H1 (cell line): ENCODE measurements at regions not wholly inside any gene's neighbourhood (a gene's known extent, or its start where the extent isn't known, plus 50 kb on each side); places are given as distances from the start of the nearest gene placed in this dataset.

Experiments used
- BCL11A ChIP-seq, 2 experiments: IDR thresholded peaks; one replicate each; pipeline ENCODE4 v1.6.1; 2011; ENCODE audit warnings: low read depth in 2 of 2, low read length in 2 of 2, mild to moderate bottlenecking in 2 of 2
- CBX8 ChIP-seq: fragments of 300-800, 300-1000 bp; sonication (generic); IDR thresholded peaks from 2 replicates; pipeline ENCODE4 v1.7.1; 2016; ENCODE audit warnings: low read depth, low read length, borderline replicate concordance
- GTF2F1 ChIP-seq: IDR thresholded peaks from 2 replicates; pipeline ENCODE4 v1.6.1; 2012; ENCODE audit warnings: low read depth, low read length, improper control_type of control experiment, borderline replicate concordance
- POLR2A ChIP-seq, 2 experiments: IDR thresholded peaks; 1 replicate in 1 of 2; 2 replicates in 1 of 2; pipeline ENCODE4 v1.6.1; 2011; ENCODE audit warnings: low read depth in 2 of 2, low read length in 2 of 2, mild to moderate bottlenecking in 2 of 2; ENCODE audit errors: control extremely low read depth in 1 of 2
- POLR2AphosphoS5 ChIP-seq: IDR thresholded peaks from 2 replicates; pipeline ENCODE4 v1.6.1; 2011; ENCODE audit warnings: low read depth, low read length
- SIX5 ChIP-seq: IDR thresholded peaks from 2 replicates; pipeline ENCODE4 v1.6.1; 2011; ENCODE audit warnings: mild to moderate bottlenecking, low read depth, low read length
- TAF1 ChIP-seq: IDR thresholded peaks from 2 replicates; pipeline ENCODE4 v1.6.1; 2011; ENCODE audit warnings: mild to moderate bottlenecking, low read depth, low read length
- ZNF274 ChIP-seq: IDR thresholded peaks from 2 replicates; pipeline ENCODE4 v1.7.0; 2012; ENCODE audit warnings: low read length, borderline replicate concordance; ENCODE audit errors: extremely low read depth
- TF ChIP-seq, protein P1 (sequence below), 3 experiments: IDR thresholded peaks; 1 replicate in 2 of 3; 2 replicates in 1 of 3; pipeline versions ENCODE4 v1.5.1 to v1.6.1; 2011; ENCODE audit warnings: low read length in 3 of 3, mild to moderate bottlenecking in 3 of 3, inconsistent platforms in 2 of 3, low read depth in 1 of 3, moderate library complexity in 1 of 3; ENCODE audit not compliant: insufficient read depth in 1 of 3; ENCODE audit errors: control extremely low read depth in 1 of 3

DNA sequence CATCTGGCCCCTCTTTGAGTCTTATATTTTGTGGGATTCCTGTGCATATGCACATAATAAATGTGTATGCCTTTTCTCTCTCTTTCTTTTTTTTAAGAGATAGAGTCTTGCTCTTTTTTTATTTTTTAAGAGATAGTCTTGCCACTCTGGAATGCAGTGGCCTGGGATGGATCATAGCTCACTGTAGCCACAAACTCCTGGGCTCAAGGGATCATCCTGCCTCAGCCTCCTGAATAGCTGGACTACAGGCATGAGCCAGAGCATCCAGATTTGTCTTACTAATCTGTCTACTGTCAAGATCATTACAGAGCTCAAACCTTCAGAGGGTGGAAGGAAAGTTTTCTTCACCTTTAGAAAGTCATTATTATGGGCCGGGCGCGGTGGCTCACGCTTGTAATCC, 342.2 kb upstream of the LRRTM4 start:
- TF ChIP-seq POLR2A (IDR thresholded peaks at IDR 0.05; ENCODE audit: control extremely low read depth in 1 of 2, low read depth in 2 of 2, low read length in 2 of 2) = no peak
- no peak for TF ChIP-seq BCL11A (IDR thresholded peaks at IDR 0.05; ENCODE audit: low read depth in 2 of 2, low read length in 2 of 2)
- TF ChIP-seq, protein P1, sequence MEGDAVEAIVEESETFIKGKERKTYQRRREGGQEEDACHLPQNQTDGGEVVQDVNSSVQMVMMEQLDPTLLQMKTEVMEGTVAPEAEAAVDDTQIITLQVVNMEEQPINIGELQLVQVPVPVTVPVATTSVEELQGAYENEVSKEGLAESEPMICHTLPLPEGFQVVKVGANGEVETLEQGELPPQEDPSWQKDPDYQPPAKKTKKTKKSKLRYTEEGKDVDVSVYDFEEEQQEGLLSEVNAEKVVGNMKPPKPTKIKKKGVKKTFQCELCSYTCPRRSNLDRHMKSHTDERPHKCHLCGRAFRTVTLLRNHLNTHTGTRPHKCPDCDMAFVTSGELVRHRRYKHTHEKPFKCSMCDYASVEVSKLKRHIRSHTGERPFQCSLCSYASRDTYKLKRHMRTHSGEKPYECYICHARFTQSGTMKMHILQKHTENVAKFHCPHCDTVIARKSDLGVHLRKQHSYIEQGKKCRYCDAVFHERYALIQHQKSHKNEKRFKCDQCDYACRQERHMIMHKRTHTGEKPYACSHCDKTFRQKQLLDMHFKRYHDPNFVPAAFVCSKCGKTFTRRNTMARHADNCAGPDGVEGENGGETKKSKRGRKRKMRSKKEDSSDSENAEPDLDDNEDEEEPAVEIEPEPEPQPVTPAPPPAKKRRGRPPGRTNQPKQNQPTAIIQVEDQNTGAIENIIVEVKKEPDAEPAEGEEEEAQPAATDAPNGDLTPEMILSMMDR (IDR thresholded peaks at IDR 0.05; ENCODE audit: control extremely low read depth in 1 of 3, insufficient read depth in 1 of 3, low read depth in 1 of 3, low read length in 3 of 3) = no peak
- TF ChIP-seq SIX5 = no peak
- no peak for TF ChIP-seq POLR2AphosphoS5
- no peak for TF ChIP-seq GTF2F1
- no peak for TF ChIP-seq TAF1
- TF ChIP-seq CBX8 = no peak
- TF ChIP-seq ZNF274 = no peak
